Activated CD8-positive, alpha-beta T cell treated with anti-CD3 and anti-CD28 coated beads for 36 hours (primary cell): ENCODE measurements at regions not wholly inside any gene's neighbourhood (a gene's known extent, or its start where the extent isn't known, plus 50 kb on each side); places are given as distances from the start of the nearest gene placed in this dataset.

Experiments used
- ATAC-seq: fragments of 200-7000 bp; cut with Tn5 transposase; one replicate; pipeline ENCODE4 v1.10.0; 2021; ENCODE audit warnings: mild to moderate bottlenecking, moderate library complexity
- CTCF ChIA-PET: fragments of 350-600 bp; sonication (Branson Sonifier 250); formaldehyde crosslinking; loops from one replicate; lab custom pipeline; 2021; ENCODE audit warnings: antibody characterized with exemption; lab: Charles Lee
- POLR2A ChIA-PET: fragments of 350-600 bp; sonication (Branson Sonifier 250); formaldehyde crosslinking; loops from one replicate; lab custom pipeline; 2021; ENCODE audit warnings: antibody characterized with exemption; lab: Charles Lee
- DNase-seq: peaks from one replicate; pipeline ENCODE4 v3.0.0-alpha.2; 2020
- H3K27ac Mint-ChIP-seq: one replicate; pipeline ENCODE4 v1.8.0; 2021; ENCODE audit warnings: mild to moderate bottlenecking, mixed read lengths
- H3K27me3 Mint-ChIP-seq: one replicate; pipeline ENCODE4 v1.8.0; 2021; ENCODE audit warnings: mixed read lengths
- H3K36me3 Mint-ChIP-seq: one replicate; pipeline ENCODE4 v1.8.0; 2021; ENCODE audit warnings: low read depth, mixed read lengths
- H3K4me1 Mint-ChIP-seq: one replicate; pipeline ENCODE4 v1.8.0; 2021; ENCODE audit warnings: low read depth, mixed read lengths
- H3K4me3 Mint-ChIP-seq: one replicate; pipeline ENCODE4 v1.8.0; 2021; ENCODE audit warnings: mild to moderate bottlenecking, moderate library complexity, mixed read lengths
- H3K9me3 Mint-ChIP-seq: one replicate; pipeline ENCODE4 v1.8.0; 2021; ENCODE audit warnings: mixed read lengths
- CTCF ChIP-seq: fragments of 200-600 bp; IDR thresholded peaks from one replicate; pipeline ENCODE4 v1.8.0; 2022; ENCODE audit warnings: antibody characterized with exemption, mild to moderate bottlenecking
- intact Hi-C: fragments of 100-400 bp; cut with micrococcal nuclease; formaldehyde crosslinking; loops from one replicate; pipeline ENCODE4 v1.10.0; 2022

- H3K4me3 Mint-ChIP-seq, result no peak overlapping the region
- DNase-seq (no peak), ATAC-seq (no peak)
- peaks cover 3% of the 10 kb centered on the region for H3K9me3 Mint-ChIP-seq
- H3K4me1 Mint-ChIP-seq, result peaks cover 61% of the 10 kb centered on the region
- no peaks in the 10 kb centered on the region for H3K27me3 Mint-ChIP-seq
- CTCF ChIA-PET, result no interaction called here
- peaks cover 17% of the 10 kb centered on the region for H3K36me3 Mint-ChIP-seq
- TF ChIP-seq CTCF, result no peak
- POLR2A ChIA-PET, result interaction anchor here (13.8 to 14.9 kb wide), 2 partner anchors 136 to 146 kb away, joined by 200 to 275 read pairs; no protein-coding TSS in a partner anchor
- H3K27ac Mint-ChIP-seq, result no peak overlapping the region
- intact Hi-C loops, result no loop called here
Observed at GRCh38 chr21:25426580-25426979, 180.7 kb downstream of the MRPL39 start.

GRCh38 chr21:25425156-25425555, 182.1 kb downstream of the MRPL39 start:
- DNase-seq (no peak), ATAC-seq (no peak)
- Mint-ChIP-seq H3K9me3 (peaks cover 3% of the 10 kb centered on the region), H3K4me1 (peaks cover 75% of the 10 kb centered on the region), H3K4me3 (peak overlapping the region; percentile 63), H3K27me3 (no peaks in the 10 kb centered on the region), H3K27ac (peak overlapping the region; percentile 83), H3K36me3 (peaks cover 18% of the 10 kb centered on the region)
- CTCF ChIA-PET, result interaction anchor here (0.6 to 1.6 kb wide), 4 partner anchors 39 to 183 kb away, joined by 3 to 5 read pairs (median 4); no protein-coding TSS in a partner anchor
- POLR2A ChIA-PET, result interaction anchor here (13.8 to 14.9 kb wide), 2 partner anchors 138 to 147 kb away, joined by 200 to 275 read pairs; no protein-coding TSS in a partner anchor
- TF ChIP-seq CTCF, result no peak
- intact Hi-C loops, result no loop called here

DNA sequence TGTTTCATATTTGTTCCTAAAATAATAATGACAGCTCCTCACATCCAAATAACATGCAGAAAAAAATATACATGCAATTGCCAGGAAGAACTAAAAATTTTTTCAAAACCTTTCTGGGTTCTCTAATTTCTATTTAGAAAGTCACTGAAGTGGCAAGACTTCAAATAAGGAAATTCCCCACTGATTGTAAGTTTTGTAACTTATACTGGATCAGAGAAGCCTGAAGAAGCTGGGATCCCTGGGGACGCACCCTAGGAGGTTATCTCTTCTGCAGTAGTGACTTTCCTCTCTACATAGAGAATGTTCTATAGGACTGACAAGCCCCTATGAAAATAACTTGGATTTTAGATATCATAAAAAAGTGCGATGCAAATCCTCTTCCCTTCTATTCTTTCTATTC, 182.6 kb downstream of the MRPL39 start:
- ATAC-seq (no peak), DNase-seq (no peak)
- Mint-ChIP-seq H3K36me3 (peaks cover 17% of the 10 kb centered on the region), H3K4me3 (peak overlapping the region; percentile 63), H3K27ac (peak overlapping the region; percentile 83), H3K9me3 (peaks cover 3% of the 10 kb centered on the region), H3K4me1 (peaks cover 76% of the 10 kb centered on the region), H3K27me3 (no peaks in the 10 kb centered on the region)
- CTCF ChIA-PET, result interaction anchor here (0.6 to 2.4 kb wide), 7 partner anchors 39 to 156 kb away, joined by 3 to 11 read pairs (median 4); no protein-coding TSS in a partner anchor
- intact Hi-C loops, result loop anchor here (5.0 kb wide), 1 partner anchor 78 kb away; no protein-coding TSS in a partner anchor
- POLR2A ChIA-PET, result interaction anchor here (1.2 to 14.9 kb wide), 3 partner anchors 42 to 148 kb away, joined by 3 to 275 read pairs (median 200); no protein-coding TSS in a partner anchor
- TF ChIP-seq CTCF, result no peak

DNA sequence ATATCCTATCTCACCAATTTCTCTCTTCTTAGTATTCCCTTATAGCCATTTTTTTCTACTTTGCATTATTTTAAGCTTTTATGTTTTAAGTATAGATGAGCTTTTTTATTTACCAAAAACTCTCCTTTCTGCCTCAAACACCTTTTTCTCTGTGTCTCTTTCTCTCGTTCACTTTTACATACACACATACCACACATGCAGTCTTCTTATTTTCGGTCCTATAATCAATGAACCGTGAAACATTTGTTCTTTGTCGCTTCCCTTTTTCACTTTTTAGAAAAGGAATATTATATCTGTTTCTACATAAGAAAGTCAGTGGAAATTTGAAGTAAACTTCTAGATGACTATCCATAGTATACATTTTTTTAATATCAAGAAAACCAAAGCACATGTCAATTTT, 183.2 kb downstream of the MRPL39 start:
- DNase-seq (no peak), ATAC-seq (no peak)
- peaks cover 3% of the 10 kb centered on the region for H3K9me3 Mint-ChIP-seq
- H3K4me3 Mint-ChIP-seq, result peak overlapping the region; percentile 63
- intact Hi-C loops, result loop anchor here (5.0 kb wide), 1 partner anchor 78 kb away; no protein-coding TSS in a partner anchor
- H3K4me1 Mint-ChIP-seq, result peaks cover 73% of the 10 kb centered on the region
- no peak for TF ChIP-seq CTCF
- ChIA-PET POLR2A (interaction anchor here (1.2 to 14.9 kb wide), 4 partner anchors 33 to 149 kb away, joined by 3 to 275 read pairs (median 102); no protein-coding TSS in a partner anchor), CTCF (interaction anchor here (0.6 to 2.4 kb wide), 10 partner anchors 17 to 156 kb away, joined by 3 to 11 read pairs (median 4); no protein-coding TSS in a partner anchor)
- H3K36me3 Mint-ChIP-seq, result peaks cover 12% of the 10 kb centered on the region
- H3K27ac Mint-ChIP-seq, result peak overlapping the region; percentile 83
- no peaks in the 10 kb centered on the region for H3K27me3 Mint-ChIP-seq
